MM.1S (cell line): ENCODE measurements at regions not wholly inside any gene's neighbourhood (a gene's known extent, or its start where the extent isn't known, plus 50 kb on each side); places are given as distances from the start of the nearest gene placed in this dataset.

ENCODE experiments used
- DNase-seq: peaks from one replicate; pipeline ENCODE4 v3.0.0-alpha.2; 2015
- H2AFZ ChIP-seq: fragments of 300-600 bp; sonication (generic); 2 replicates; pipeline ENCODE4 v1.6.0; 2016; ENCODE audit warnings: antibody characterized with exemption, low read length
- H3F3A ChIP-seq: fragments of 300-600 bp; sonication (generic); 2 replicates; pipeline ENCODE4 v1.6.1; 2016; ENCODE audit warnings: mild to moderate bottlenecking, antibody characterized with exemption, low read length, moderate library complexity, mixed read lengths; ENCODE audit not compliant: insufficient read depth
- H3K27ac ChIP-seq: fragments of 300-600 bp; sonication (generic); 2 replicates; pipeline ENCODE4 v1.5.1; 2016; ENCODE audit warnings: mild to moderate bottlenecking, low read length
- H3K27me3 ChIP-seq: fragments of 300-600 bp; sonication (generic); replicated peaks from 2 replicates; pipeline ENCODE4 v1.6.0; 2016; ENCODE audit warnings: low read length; ENCODE audit not compliant: insufficient read depth
- H3K36me3 ChIP-seq: fragments of 300-600 bp; sonication (generic); replicated peaks from 2 replicates; pipeline ENCODE4 v1.6.1; 2016; ENCODE audit warnings: mild to moderate bottlenecking, low read length, mixed read lengths; ENCODE audit not compliant: insufficient read depth
- H3K4me1 ChIP-seq: fragments of 300-600 bp; sonication (generic); 2 replicates; pipeline ENCODE4 v1.6.1; 2016; ENCODE audit warnings: low read length, mixed read lengths
- H3K4me2 ChIP-seq: fragments of 300-600 bp; sonication (generic); 2 replicates; pipeline ENCODE4 v1.6.0; 2016; ENCODE audit warnings: low read depth, low read length
- H3K4me3 ChIP-seq: fragments of 300-600 bp; sonication (generic); 2 replicates; pipeline ENCODE4 v1.5.1; 2016; ENCODE audit warnings: low read length, mixed read lengths
- H3K79me2 ChIP-seq: fragments of 300-600 bp; sonication (generic); 2 replicates; pipeline ENCODE4 v1.6.1; 2016; ENCODE audit warnings: mixed run types, low read length, mixed read lengths
- H3K9ac ChIP-seq: fragments of 300-600 bp; sonication (generic); 2 replicates; pipeline ENCODE4 v1.6.1; 2016; ENCODE audit warnings: low read length, mixed read lengths
- H3K9me2 ChIP-seq: fragments of 300-600 bp; sonication (generic); replicated peaks from 2 replicates; pipeline ENCODE4 v1.6.1; 2016; ENCODE audit warnings: mild to moderate bottlenecking, low read length, mixed read lengths; ENCODE audit not compliant: insufficient read depth
- H3K9me3 ChIP-seq: fragments of 300-600 bp; sonication (generic); replicated peaks from 2 replicates; pipeline ENCODE4 v1.6.1; 2016; ENCODE audit warnings: mild to moderate bottlenecking, low read length, mixed read lengths; ENCODE audit not compliant: insufficient read depth
- H4K20me1 ChIP-seq: fragments of 300-600 bp; sonication (generic); 2 replicates; pipeline ENCODE4 v1.6.1; 2016; ENCODE audit warnings: mild to moderate bottlenecking, low read length, moderate library complexity, mixed read lengths; ENCODE audit not compliant: insufficient read depth
- CTCF ChIP-seq: fragments of 300-600 bp; sonication (generic); IDR thresholded peaks from 2 replicates; pipeline ENCODE4 v1.5.1; 2016; ENCODE audit warnings: antibody characterized with exemption, low read length, mixed read lengths
- EZH2 ChIP-seq: fragments of 300-600 bp; sonication (generic); optimal IDR thresholded peaks from 2 replicates; pipeline ENCODE3; 2017; ENCODE audit warnings: low read depth, mild to moderate bottlenecking, antibody characterized with exemption, low read length, mixed read lengths
- EZH2phosphoT487 ChIP-seq: fragments of 300-600 bp; sonication (generic); IDR thresholded peaks from 2 replicates; pipeline ENCODE4 v1.6.1; 2018; ENCODE audit warnings: antibody characterized with exemption, low read length

DNA sequence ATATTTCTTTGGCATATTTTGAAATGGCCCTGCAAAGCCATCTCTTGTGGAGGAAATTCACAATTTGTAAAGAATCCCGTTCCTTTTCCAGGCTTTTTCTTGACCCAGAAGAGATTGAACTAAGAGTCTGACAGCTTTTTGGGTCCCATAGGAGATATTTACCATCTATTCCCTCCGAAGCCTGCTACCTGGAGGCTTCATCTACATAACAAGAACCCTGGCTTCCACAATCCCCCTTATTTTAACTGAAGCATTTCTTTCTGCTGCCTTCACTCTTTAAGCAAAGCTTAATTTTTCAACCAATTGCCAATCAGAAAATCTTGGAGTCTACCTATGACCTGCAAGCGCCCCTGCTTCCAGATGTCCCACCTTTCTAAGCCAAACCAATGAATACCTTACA lies 248.1 kb upstream of the GADL1 start:
- Histone ChIP-seq H3K36me3 (no peaks in the 10 kb centered on the region), H3K9me3 (no peaks in the 10 kb centered on the region), H3K4me2 (no peak overlapping the region), H3F3A (no peaks in the 10 kb centered on the region), H3K4me1 (no peaks in the 10 kb centered on the region), H3K27ac (no peak overlapping the region), H3K9me2 (no peaks in the 10 kb centered on the region), H4K20me1 (no peaks in the 10 kb centered on the region), H3K9ac (no peak overlapping the region), H3K4me3 (no peak overlapping the region), H3K27me3 (no peaks in the 10 kb centered on the region), H3K79me2 (no peaks in the 10 kb centered on the region), H2AFZ (no peak overlapping the region)
- no peak for DNase-seq
- TF ChIP-seq CTCF (no peak), EZH2phosphoT487 (no peak), EZH2 (no peak)

DNA sequence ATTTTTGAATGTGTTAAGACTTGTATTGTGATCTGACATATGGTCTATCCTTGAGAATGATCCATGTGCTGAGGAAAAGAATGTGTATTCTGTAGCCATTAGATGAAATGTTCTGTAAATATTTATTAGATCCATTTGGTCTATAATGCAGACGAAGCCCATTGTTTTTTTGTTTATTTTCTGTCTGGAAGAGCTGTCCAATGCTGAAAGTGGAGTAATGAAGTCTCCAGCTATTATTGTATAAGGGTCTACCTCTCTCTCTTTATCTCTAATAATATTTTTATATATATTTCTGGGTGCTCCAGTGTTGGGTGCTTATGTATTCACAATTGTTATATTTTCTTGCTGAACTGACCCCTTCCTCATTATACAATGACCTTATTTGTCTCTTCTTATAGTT lies 250.6 kb upstream of the GADL1 start:
- Histone ChIP-seq H4K20me1 (no peaks in the 10 kb centered on the region), H3K9me3 (no peaks in the 10 kb centered on the region), H2AFZ (no peak overlapping the region), H3K79me2 (no peaks in the 10 kb centered on the region), H3K4me1 (no peaks in the 10 kb centered on the region), H3K36me3 (no peaks in the 10 kb centered on the region), H3K4me3 (no peak overlapping the region), H3K27me3 (no peaks in the 10 kb centered on the region), H3K27ac (no peak overlapping the region), H3F3A (no peaks in the 10 kb centered on the region), H3K9me2 (no peaks in the 10 kb centered on the region), H3K9ac (no peak overlapping the region), H3K4me2 (no peak overlapping the region)
- no peak for DNase-seq
- TF ChIP-seq EZH2 (no peak), CTCF (no peak), EZH2phosphoT487 (no peak)

- Histone ChIP-seq H3K4me1 (no peaks in the 10 kb centered on the region), H3K36me3 (no peaks in the 10 kb centered on the region), H3K4me2 (no peak overlapping the region), H3K27me3 (no peaks in the 10 kb centered on the region), H3K9me2 (no peaks in the 10 kb centered on the region), H3K4me3 (no peak overlapping the region), H4K20me1 (no peaks in the 10 kb centered on the region), H3F3A (no peaks in the 10 kb centered on the region), H3K9ac (no peak overlapping the region), H3K27ac (no peak overlapping the region), H2AFZ (no peak overlapping the region), H3K79me2 (no peaks in the 10 kb centered on the region), H3K9me3 (no peaks in the 10 kb centered on the region)
- no peak for DNase-seq
- no peak for TF ChIP-seq CTCF
- no peak for TF ChIP-seq EZH2phosphoT487
- TF ChIP-seq EZH2, result no peak
Measured at GRCh38 chr3:31147550-31147949, 253.1 kb upstream of the GADL1 start.
